Dedifferentiated amniotic fluid mesenchymal stem cell (primary cell): ENCODE measurements at regions not wholly inside any gene's neighbourhood (a gene's known extent, or its start where the extent isn't known, plus 50 kb on each side); places are given as distances from the start of the nearest gene placed in this dataset.
A peak's percentile ranks its signal among the peaks of the same experiment; 100 is the strongest.
"Not testable (repeated sequence)": the region's sequence is repeated elsewhere in the genome, so short reads cannot be mapped to it uniquely, and the experiment has no call there.

ENCODE experiments used
- DNase-seq: peaks from one replicate; pipeline ENCODE4 v3.0.0-alpha.2; 2016; ENCODE audit errors: extremely low spot score

- DNase-seq, result no peak
Observed at GRCh38 chr18:59038295-59039039, 101.2 kb upstream of the SEC11C start.

GRCh38 chr18:59039040-59039320 is 100.7 kb upstream of the SEC11C start:
- not testable (repeated sequence) for DNase-seq

GRCh38 chr18:59039449-59039848 is 100.2 kb upstream of the SEC11C start:
- no peak for DNase-seq

- DNase-seq, result no peak
Observed at GRCh38 chr18:59040770-59041148, 98.9 kb upstream of the SEC11C start.

- no peak for DNase-seq
Observed at GRCh38 chr18:59041296-59041695, 98.4 kb upstream of the SEC11C start.

- DNase-seq, result no peak
Observed at GRCh38 chr18:59041819-59042815, 97.6 kb upstream of the SEC11C start.

- no peak for DNase-seq
Observed at GRCh38 chr18:59044855-59045254, 94.8 kb upstream of the SEC11C start.

GRCh38 chr18:59047321-59048047 is 92.2 kb upstream of the SEC11C start:
- DNase-seq, result no peak

GRCh38 chr18:59048048-59048363 is 91.7 kb upstream of the SEC11C start:
- no peak for DNase-seq

- no peak for DNase-seq
Observed at GRCh38 chr18:59048378-59048777, 91.3 kb upstream of the SEC11C start.

- no peak for DNase-seq
Observed at GRCh38 chr18:59049721-59050660, 89.7 kb upstream of the SEC11C start.

- no peak for DNase-seq
Observed at GRCh38 chr18:59050661-59051057, 89.0 kb upstream of the SEC11C start.

- DNase-seq, result no peak
Observed at GRCh38 chr18:59051470-59052165, 88.1 kb upstream of the SEC11C start.

- peak; percentile 71 for DNase-seq
Observed at GRCh38 chr18:59052965-59053820, 86.5 kb upstream of the SEC11C start.

- DNase-seq, result no peak
Observed at GRCh38 chr18:59054496-59055287, 85.0 kb upstream of the SEC11C start.

GRCh38 chr18:59055345-59056032 is 84.2 kb upstream of the SEC11C start:
- DNase-seq, result no peak

GRCh38 chr18:59056706-59057492 is 82.8 kb upstream of the SEC11C start:
- peak; percentile 61 for DNase-seq

- no peak for DNase-seq
Observed at GRCh38 chr18:59057493-59057795, 82.2 kb upstream of the SEC11C start.
